Heart left ventricle (tissue), 16 donors: ENCODE measurements at regions not wholly inside any gene's neighbourhood (a gene's known extent, or its start where the extent isn't known, plus 50 kb on each side); places are given as distances from the start of the nearest gene placed in this dataset.
A peak's percentile ranks its signal among the peaks of the same experiment; 100 is the strongest.
"Not testable (repeated sequence)": the region's sequence is repeated elsewhere in the genome, so short reads cannot be mapped to it uniquely, and the experiment has no call there.

Source experiments
- ATAC-seq, 4 donors: fragments of 200-7000 bp; cut with Tn5 transposase; one replicate each; pipeline ENCODE4 v1.9.1; 2020 to 2022; ENCODE audit warnings: moderate library complexity in 4 of 4, mild to moderate bottlenecking in 3 of 4, moderate number of reproducible peaks in 1 of 4
- DNase-seq, 5 donors: peaks; one replicate each; pipeline ENCODE4 v3.0.0-alpha.2; 2020
- H3K27ac ChIP-seq, 12 donors: fragments of 200-600 bp; sonication (generic) in 4 of 12; one replicate each; pipeline versions ENCODE4 v1.5.0 to v1.8.0; 2016 to 2022; ENCODE audit warnings: mild to moderate bottlenecking in 2 of 12
- H3K27me3 ChIP-seq, 9 donors: fragments of 200-600 bp; sonication (generic) in 2 of 9; one replicate each; pipeline versions ENCODE4 v1.5.1 to v1.8.0; 2016 to 2022; ENCODE audit warnings: mild to moderate bottlenecking in 3 of 9
- H3K36me3 ChIP-seq, 9 donors: fragments of 200-600 bp; sonication (generic) in 2 of 9; one replicate each; pipeline versions ENCODE4 v1.5.0 to v1.8.0; 2018 to 2022; ENCODE audit warnings: mild to moderate bottlenecking in 2 of 9
- H3K4me1 ChIP-seq, 12 donors: fragments of 200-600 bp; sonication (generic) in 4 of 12; one replicate each; pipeline versions ENCODE4 v1.5.0 to v1.8.0; 2016 to 2022; ENCODE audit warnings: mild to moderate bottlenecking in 3 of 12
- H3K4me3 ChIP-seq, 12 donors: fragments of 200-600 bp; sonication (generic) in 4 of 12; one replicate each; pipeline versions ENCODE4 v1.5.0 to v1.8.0; 2017 to 2022; ENCODE audit warnings: mild to moderate bottlenecking in 9 of 12, moderate library complexity in 4 of 12
- H3K9me3 ChIP-seq, 12 donors: fragments of 200-600 bp; sonication (generic) in 4 of 12; one replicate each; pipeline versions ENCODE4 v1.5.0 to v1.8.0; 2016 to 2022; ENCODE audit warnings: mild to moderate bottlenecking in 1 of 12
- CTCF ChIP-seq, 12 donors: fragments of 200-600 bp; sonication (generic) in 4 of 12; IDR thresholded peaks; one replicate each; pipeline versions ENCODE4 v1.5.0 to v1.8.0; 2018 to 2022; ENCODE audit warnings: antibody characterized with exemption in 12 of 12, mild to moderate bottlenecking in 5 of 12
- POLR2A ChIP-seq, 2 donors: fragments of 450-650 bp; IDR thresholded peaks; one replicate each; pipeline ENCODE4 v1.6.1; 2017; ENCODE audit warnings: antibody characterized with exemption in 2 of 2, mild to moderate bottlenecking in 2 of 2, moderate library complexity in 2 of 2
- WGBS, 4 donors: extraction: QIAGEN DNeasy Blood & Tissue Kit in 2 of 4; methylation state at CpG; one replicate each; pipeline versions ENCODE4 v1.1.5 to v1.1.7; 2013 to 2018; 5-methylcytosine and 5-hydroxymethylcytosine counted together
- intact Hi-C, 10 donors: fragments of 100-400 bp; cut with DNase I; formaldehyde crosslinking; loops; one replicate each; pipeline versions ENCODE4 v1.11.1 to v1.14.2; 2022
- donor health status: ischemic (EF 13 %, LVEDD 7.1; RV severe dilation, severe dysfunction).
- donor health status: healthy with polysubstance abuse.
- donor health status: DM: no; HTN: yes; CAD: no.
- donor health status: DM: no; HTN: no; CAD: no.
- donor health status: ischemic (EF 25% LVEDD 6.9; RV normal size, moderate dysfunction).
- donor health status: ischemic (EF 25% LVEDD 5.7; RV mildly dilated, moderate dysfunction).
- donor health status: healthy.
- donor health status: DM: yes; HTN: yes; CAD: no.
- donor health status: ischemic (EF 35%, LVEDD 5.7; RV mildly dilated, moderate dysfunction).
- donor health status: nonischemic (EF 11% LVEDD 7.7; RV severe dilation, severe dysfunction).
- donor health status: DM: yes; HTN: yes; CAD: no.
- donor health status: PGD.
- donor health status: ischemic (EF 29% LVEDD 5.4; RV normal size, mild dysfunction).
- donor health status: nonischemic (EF 23%, LVEDD 6.1; RV moderate dilation, normal function).

GRCh38 chr4:132427125-132427524 is 722.0 kb upstream of the PCDH10 start:
- Histone ChIP-seq H3K4me3 (no peak overlapping the region), H3K36me3 (no peaks in the 10 kb centered on the region), H3K27me3 (no peaks in the 10 kb centered on the region), H3K4me1 (no peaks in the 10 kb centered on the region), H3K9me3 (peaks cover 0 to 3% (median 0%) of the 10 kb centered on the region in 12 donors), H3K27ac (no peak overlapping the region)
- intact Hi-C loops = no loop called here
- DNase-seq (no peak), ATAC-seq (no peak)
- WGBS, 4 donors = 50 to 71% (median 63%) methylated on average over 3 of the region's 3 CpGs
- no peak for TF ChIP-seq CTCF (IDR thresholded peaks at IDR 0.05)
- TF ChIP-seq POLR2A (IDR thresholded peaks at IDR 0.05) = no peak

GRCh38 chr4:132437117-132437516 is 712.0 kb upstream of the PCDH10 start:
- TF ChIP-seq POLR2A (IDR thresholded peaks at IDR 0.05) = no peak
- no peaks in the 10 kb centered on the region for H3K4me1 ChIP-seq
- H3K27ac ChIP-seq = no peak overlapping the region
- DNase-seq (no peak), ATAC-seq (no peak)
- H3K4me3 ChIP-seq = no peak overlapping the region
- no peaks in the 10 kb centered on the region for H3K27me3 ChIP-seq
- intact Hi-C loops = no loop called here
- H3K36me3 ChIP-seq = no peaks in the 10 kb centered on the region
- H3K9me3 ChIP-seq = no peaks in the 10 kb centered on the region

- Histone ChIP-seq H3K4me3 (no peak overlapping the region), H3K36me3 (no peaks in the 10 kb centered on the region), H3K4me1 (no peaks in the 10 kb centered on the region), H3K9me3 (peaks cover 0 to 31% (median 0%) of the 10 kb centered on the region in 12 donors), H3K27me3 (no peaks in the 10 kb centered on the region), H3K27ac (no peak overlapping the region)
- no peak for ATAC-seq
- intact Hi-C loops = no loop called here
- no peak for DNase-seq
- WGBS, 4 donors = 81 to 89% (median 85%) methylated on average over 3 of the region's 3 CpGs
- TF ChIP-seq POLR2A (IDR thresholded peaks at IDR 0.05) (no peak), CTCF (IDR thresholded peaks at IDR 0.05) (no peak)
These were observed 703.7 kb upstream of the PCDH10 start for GRCh38 chr4:132445386-132445785.

GRCh38 chr4:132457987-132458386 is 691.1 kb upstream of the PCDH10 start:
- DNase-seq = peak in 1 of 5 donors; percentile 47
- H3K9me3 ChIP-seq, H3K27ac ChIP-seq, H3K4me3 ChIP-seq, H3K4me1 ChIP-seq, intact Hi-C loops, ATAC-seq, H3K27me3 ChIP-seq, H3K36me3 ChIP-seq: not testable (repeated sequence)
- 78 to 85% (median 80%) methylated on average over 5 to 9 of the region's 9 CpGs for WGBS, 4 donors

GRCh38 chr4:132479543-132479942 is 669.6 kb upstream of the PCDH10 start:
- intact Hi-C loops = no loop called here

More at GRCh38 chr4:132479543-132479942, 669.6 kb upstream of the PCDH10 start:
- H3K27ac ChIP-seq = no peak overlapping the region
- H3K9me3 ChIP-seq = peaks cover 0 to 4% (median 0%) of the 10 kb centered on the region in 12 donors
- no peak for TF ChIP-seq CTCF (IDR thresholded peaks at IDR 0.05)
- TF ChIP-seq POLR2A (IDR thresholded peaks at IDR 0.05) = no peak
- H3K36me3 ChIP-seq = no peaks in the 10 kb centered on the region
- no peaks in the 10 kb centered on the region for H3K4me1 ChIP-seq
- ATAC-seq = no peak
- no peak for DNase-seq
- H3K27me3 ChIP-seq = no peaks in the 10 kb centered on the region
- H3K4me3 ChIP-seq = no peak overlapping the region
- 68 to 76% (median 73%) methylated on average over 2 of the region's 2 CpGs for WGBS, 4 donors
